GM20000 (cell line): ENCODE measurements at regions not wholly inside any gene's neighbourhood (a gene's known extent, or its start where the extent isn't known, plus 50 kb on each side); places are given as distances from the start of the nearest gene placed in this dataset.
"Not testable (repeated sequence)": the region's sequence is repeated elsewhere in the genome, so short reads cannot be mapped to it uniquely, and the experiment has no call there.

ENCODE experiments used
- DNase-seq: peaks from one replicate; pipeline ENCODE4 v3.0.0; 2012; ENCODE audit warnings: low spot score
- TF ChIP-seq, protein P1 (sequence below): IDR thresholded peaks from 2 replicates; pipeline ENCODE4 v1.5.1; 2012; ENCODE audit warnings: mild to moderate bottlenecking, control low read depth; ENCODE audit errors: extremely low read depth, missing control alignments

DNA sequence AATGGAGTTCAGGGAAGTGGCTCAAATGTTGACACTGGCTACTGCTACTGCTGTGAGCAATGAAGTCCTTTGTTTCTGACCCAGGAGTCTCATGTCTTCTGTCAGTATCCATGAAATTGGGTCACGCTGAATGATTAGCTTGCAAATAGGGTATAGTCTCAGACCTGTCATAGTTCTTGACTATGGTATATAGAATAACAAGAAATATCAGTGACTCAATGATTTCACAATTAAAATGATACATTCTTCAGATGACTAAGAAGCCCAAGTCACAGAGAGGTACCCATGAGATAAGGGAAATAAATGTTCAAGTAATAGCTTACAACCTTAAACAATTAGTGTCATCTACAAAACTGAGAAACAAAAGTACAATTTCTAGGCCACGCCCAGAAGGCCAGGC lies 89.3 kb downstream of the LYZL2 start:
- TF ChIP-seq, protein P1, sequence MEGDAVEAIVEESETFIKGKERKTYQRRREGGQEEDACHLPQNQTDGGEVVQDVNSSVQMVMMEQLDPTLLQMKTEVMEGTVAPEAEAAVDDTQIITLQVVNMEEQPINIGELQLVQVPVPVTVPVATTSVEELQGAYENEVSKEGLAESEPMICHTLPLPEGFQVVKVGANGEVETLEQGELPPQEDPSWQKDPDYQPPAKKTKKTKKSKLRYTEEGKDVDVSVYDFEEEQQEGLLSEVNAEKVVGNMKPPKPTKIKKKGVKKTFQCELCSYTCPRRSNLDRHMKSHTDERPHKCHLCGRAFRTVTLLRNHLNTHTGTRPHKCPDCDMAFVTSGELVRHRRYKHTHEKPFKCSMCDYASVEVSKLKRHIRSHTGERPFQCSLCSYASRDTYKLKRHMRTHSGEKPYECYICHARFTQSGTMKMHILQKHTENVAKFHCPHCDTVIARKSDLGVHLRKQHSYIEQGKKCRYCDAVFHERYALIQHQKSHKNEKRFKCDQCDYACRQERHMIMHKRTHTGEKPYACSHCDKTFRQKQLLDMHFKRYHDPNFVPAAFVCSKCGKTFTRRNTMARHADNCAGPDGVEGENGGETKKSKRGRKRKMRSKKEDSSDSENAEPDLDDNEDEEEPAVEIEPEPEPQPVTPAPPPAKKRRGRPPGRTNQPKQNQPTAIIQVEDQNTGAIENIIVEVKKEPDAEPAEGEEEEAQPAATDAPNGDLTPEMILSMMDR, result no peak
- DNase-seq, result no peak

DNA sequence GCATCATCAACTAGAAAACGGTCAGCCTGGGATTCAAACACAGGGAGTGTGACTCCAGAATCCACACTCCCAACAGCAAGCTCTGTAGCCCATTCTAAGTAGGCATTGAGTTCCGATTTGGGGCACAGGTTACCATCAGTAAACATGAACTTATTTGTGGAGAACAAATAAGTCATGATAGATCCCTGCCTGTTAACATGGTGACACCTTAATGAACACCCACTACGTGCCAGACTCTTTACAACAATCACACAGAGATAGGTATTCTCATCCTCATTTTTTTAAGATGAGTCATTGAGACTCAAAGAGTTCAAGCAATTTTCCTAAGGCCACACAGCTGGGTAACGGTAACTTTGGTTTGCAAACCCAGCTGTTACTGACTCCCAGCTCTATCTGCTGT lies 91.5 kb downstream of the LYZL2 start:
- TF ChIP-seq, protein P1, result no peak
- no peak for DNase-seq

DNA sequence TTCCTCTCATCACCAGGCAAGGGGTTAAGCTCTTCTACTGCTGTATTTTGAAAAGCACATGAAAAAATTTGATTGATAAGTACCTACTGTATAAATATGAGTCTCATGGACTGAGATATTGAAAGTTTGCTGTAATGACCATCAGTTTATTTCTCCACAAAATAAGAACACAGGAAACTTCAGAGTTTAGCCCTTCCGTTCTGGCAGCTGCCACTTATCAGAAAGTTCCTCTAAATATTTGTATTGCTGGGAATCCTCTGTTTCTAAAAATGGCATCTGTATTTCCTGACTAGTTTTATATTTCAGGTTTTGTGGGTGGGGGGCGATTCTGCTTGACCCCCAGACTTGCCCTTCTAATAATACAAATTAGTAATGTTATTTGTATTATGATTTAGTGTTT lies 92.0 kb downstream of the LYZL2 start:
- TF ChIP-seq, protein P1, result no peak
- DNase-seq, result no peak

DNA sequence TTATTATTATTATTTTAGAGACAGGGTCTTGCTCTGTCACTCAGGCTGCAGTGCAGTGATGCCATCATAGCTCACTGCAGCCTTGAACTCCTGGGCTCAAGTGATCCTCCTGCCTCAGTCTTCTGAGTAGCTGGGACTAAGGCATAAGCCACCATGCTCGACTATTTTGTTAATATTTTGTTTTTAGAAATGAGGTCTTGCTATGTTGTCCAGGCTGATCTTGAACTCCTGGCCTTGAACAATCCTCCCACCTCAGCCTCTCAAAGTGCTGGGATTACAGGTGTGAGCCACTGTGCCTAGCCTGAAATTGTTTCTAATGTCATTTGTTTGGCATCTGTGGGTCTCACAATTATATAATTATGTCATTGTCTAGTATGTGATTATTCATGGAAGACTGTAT lies 92.4 kb downstream of the LYZL2 start:
- not testable (repeated sequence) for DNase-seq

DNA sequence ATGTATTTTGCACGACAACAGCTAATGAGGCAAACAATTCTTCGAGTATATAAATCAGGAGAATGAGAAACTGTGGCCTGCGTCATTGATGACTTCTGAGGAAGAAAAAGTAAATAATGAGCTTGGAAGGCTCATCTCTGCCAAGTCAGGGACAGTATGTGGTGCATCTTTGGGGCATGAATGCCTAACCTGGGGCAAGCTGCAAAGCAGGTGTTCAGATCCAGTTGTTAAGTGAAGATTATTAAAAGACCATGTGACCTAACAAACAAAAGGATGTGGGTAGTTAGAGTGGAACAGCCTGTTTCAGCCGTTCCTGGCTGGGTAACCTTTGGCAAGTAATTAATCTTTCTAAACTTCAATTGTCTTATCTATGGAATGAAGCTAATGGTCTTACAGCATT lies 93.0 kb downstream of the LYZL2 start:
- DNase-seq, result no peak
- TF ChIP-seq, protein P1, result no peak

DNA sequence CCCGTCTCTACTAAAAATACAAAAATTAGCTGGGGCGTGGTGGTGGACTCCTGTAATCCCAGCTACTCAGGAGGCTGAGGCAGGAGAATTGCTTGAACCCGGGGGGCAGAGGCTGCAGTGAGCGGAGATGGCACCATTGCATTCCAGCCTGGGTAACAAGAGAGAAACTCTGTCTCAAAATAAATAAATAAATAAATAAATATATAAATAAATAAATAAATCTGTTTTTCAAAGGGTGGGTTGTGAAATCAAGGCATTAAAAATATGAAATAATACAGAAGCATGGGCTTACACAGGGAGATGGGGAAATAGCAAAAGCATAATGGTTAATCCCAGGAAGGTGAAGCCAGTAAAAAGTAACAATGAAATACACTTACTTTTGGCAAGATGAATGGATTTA lies 93.9 kb downstream of the LYZL2 start:
- no peak for DNase-seq
- TF ChIP-seq, protein P1, result no peak

DNA sequence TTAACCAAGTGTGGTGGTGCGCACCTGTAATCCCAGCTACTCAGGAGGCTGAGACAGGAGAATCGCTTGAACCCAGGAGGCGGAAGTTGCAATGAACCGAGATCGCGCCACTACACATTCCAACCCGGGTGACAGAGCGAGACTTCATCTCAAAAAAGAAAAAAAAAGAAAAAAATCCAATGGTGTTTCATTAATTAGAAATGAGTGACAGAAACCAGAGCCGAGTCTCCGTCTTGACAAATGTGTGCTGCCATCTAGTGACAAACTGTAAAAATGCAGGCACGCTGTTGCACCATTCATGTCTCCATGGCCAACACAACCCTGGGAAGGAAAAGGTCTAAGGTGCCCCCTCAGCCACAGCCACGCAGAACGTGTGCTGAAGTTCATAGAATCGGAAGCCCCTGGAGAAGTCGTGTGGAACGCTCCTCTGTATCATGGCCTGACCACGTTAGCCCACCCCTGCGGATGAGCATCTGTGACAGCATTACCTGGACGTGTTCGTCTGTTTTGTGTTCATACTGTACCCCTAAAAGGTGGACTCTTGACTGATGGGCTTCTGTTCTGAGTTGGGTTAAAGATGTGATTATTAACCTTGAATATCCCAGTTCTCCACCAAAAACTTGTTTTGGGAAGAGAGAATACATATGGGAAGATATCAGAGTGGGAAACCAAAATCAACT lies 94.9 kb downstream of the LYZL2 start:
- TF ChIP-seq, protein P1, result peak; percentile 84
- peak; percentile 64 for DNase-seq
